HUES6 (cell line): ENCODE measurements at regions not wholly inside any gene's neighbourhood (a gene's known extent, or its start where the extent isn't known, plus 50 kb on each side); places are given as distances from the start of the nearest gene placed in this dataset.
"Not testable (repeated sequence)": the region's sequence is repeated elsewhere in the genome, so short reads cannot be mapped to it uniquely, and the experiment has no call there.

Experiments used
- H3K27ac ChIP-seq: 2 replicates; pipeline ENCODE4 v1.7.0; 2013; ENCODE audit warnings: low read depth, mild to moderate bottlenecking, low read length, inconsistent platforms
- H3K27me3 ChIP-seq: 2 replicates; pipeline ENCODE4 v1.6.1; 2013; ENCODE audit warnings: low read length; ENCODE audit not compliant: control insufficient read depth, insufficient read depth
- H3K36me3 ChIP-seq: 2 replicates; pipeline ENCODE4 v1.6.1; 2013; ENCODE audit warnings: low read length; ENCODE audit not compliant: control insufficient read depth, insufficient read depth
- H3K4me1 ChIP-seq: 2 replicates; pipeline ENCODE4 v1.6.1; 2013; ENCODE audit warnings: low read length; ENCODE audit not compliant: control insufficient read depth, insufficient read depth
- H3K4me3 ChIP-seq: 2 replicates; pipeline ENCODE4 v1.5.1; 2013; ENCODE audit warnings: low read depth, low read length
- H3K9ac ChIP-seq: one replicate; pipeline ENCODE4 v1.6.1; 2013; ENCODE audit warnings: mild to moderate bottlenecking, low read length
- H3K9me3 ChIP-seq: 2 replicates; pipeline ENCODE4 v1.6.1; 2013; ENCODE audit warnings: low read depth, low read length; ENCODE audit not compliant: control insufficient read depth, insufficient read depth

- Histone ChIP-seq H3K27ac (no peak overlapping the region), H3K4me1 (peaks cover 6% of the 10 kb centered on the region), H3K9ac (no peak overlapping the region)
Measured at GRCh38 chr2:176427549-176427948, 158.3 kb downstream of the MTX2 start.

DNA sequence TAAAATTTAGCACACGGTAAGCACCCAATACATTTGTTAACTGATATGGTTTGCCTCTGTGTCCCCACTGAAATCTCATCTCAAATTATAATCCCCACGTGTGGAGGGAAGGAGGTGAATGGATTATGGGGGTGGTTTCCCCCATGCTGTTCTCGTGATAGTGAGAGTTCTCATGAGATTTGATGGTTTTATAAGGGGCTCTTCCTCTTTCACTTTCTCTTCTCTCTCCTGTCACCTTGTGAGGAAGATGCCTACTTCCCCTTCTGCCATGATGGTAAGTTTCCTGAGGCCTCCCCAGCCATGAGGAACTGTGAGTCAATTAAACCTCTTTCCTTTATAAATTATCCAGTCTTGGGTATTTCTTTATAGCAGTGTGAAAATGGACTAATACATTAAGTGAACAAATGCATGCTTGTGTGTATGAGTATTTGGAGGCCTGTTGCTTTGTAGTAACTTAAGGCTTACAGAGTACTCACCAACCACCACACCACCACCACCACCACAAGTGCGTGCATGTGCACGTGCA is 159.8 kb downstream of the MTX2 start:
- H3K36me3 ChIP-seq, H3K9ac ChIP-seq, H3K27me3 ChIP-seq, H3K27ac ChIP-seq, H3K4me1 ChIP-seq, H3K4me3 ChIP-seq, H3K9me3 ChIP-seq: not testable (repeated sequence)

More at GRCh38 chr2:176427549-176427948, 158.3 kb downstream of the MTX2 start:
- H3K4me3 ChIP-seq, result no peak overlapping the region
- H3K36me3 ChIP-seq, result no peaks in the 10 kb centered on the region
- H3K27me3 ChIP-seq, result no peaks in the 10 kb centered on the region
- no peaks in the 10 kb centered on the region for H3K9me3 ChIP-seq

DNA sequence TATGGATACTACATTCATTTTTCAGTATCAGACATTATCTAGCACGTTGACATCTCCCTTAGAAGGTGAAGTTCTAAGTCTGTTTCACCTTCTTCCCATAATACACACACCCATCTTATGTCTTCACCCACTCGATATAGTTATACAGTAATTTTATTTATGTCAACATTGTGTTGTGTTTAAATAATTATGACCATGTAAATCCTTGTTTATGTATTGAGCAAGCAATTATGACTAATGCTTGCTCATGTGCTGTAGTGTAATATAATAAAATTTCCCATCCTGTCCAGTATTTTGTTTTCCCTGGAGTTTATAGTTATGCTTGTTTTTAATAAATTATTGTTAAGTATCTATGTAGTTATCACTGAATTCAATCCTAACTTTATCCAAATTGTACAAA is 163.2 kb downstream of the MTX2 start:
- no peak overlapping the region for H3K27ac ChIP-seq
- H3K4me1 ChIP-seq, result no peaks in the 10 kb centered on the region
- H3K9me3 ChIP-seq, result 0 out of 2 replicates have a peak, but pooled peaks cover 4% of the 10 kb centered on the region
- no peaks in the 10 kb centered on the region for H3K27me3 ChIP-seq
- no peak overlapping the region for H3K9ac ChIP-seq
- H3K36me3 ChIP-seq, result no peaks in the 10 kb centered on the region
- H3K4me3 ChIP-seq, result no peak overlapping the region

GRCh38 chr2:176435729-176436128 is 166.5 kb downstream of the MTX2 start:
- H3K36me3 ChIP-seq, result no peaks in the 10 kb centered on the region
- H3K9ac ChIP-seq, result no peak overlapping the region
- no peaks in the 10 kb centered on the region for H3K4me1 ChIP-seq
- H3K27me3 ChIP-seq, result no peaks in the 10 kb centered on the region
- H3K4me3 ChIP-seq, result no peak overlapping the region
- H3K27ac ChIP-seq, result no peak overlapping the region
- H3K9me3 ChIP-seq, result 0 out of 2 replicates have a peak, but pooled peaks cover 4% of the 10 kb centered on the region

- Histone ChIP-seq H3K27me3 (no peaks in the 10 kb centered on the region), H3K36me3 (no peaks in the 10 kb centered on the region), H3K9me3 (no peaks in the 10 kb centered on the region), H3K4me1 (no peaks in the 10 kb centered on the region; the same call in 1 of the 2 replicates), H3K9ac (no peak overlapping the region), H3K27ac (no peak overlapping the region), H3K4me3 (no peak overlapping the region)
Measured at GRCh38 chr2:176443946-176444345, 174.7 kb downstream of the MTX2 start.

GRCh38 chr2:176445956-176446355 is 176.7 kb downstream of the MTX2 start:
- H3K4me3 ChIP-seq, result no peak overlapping the region
- no peaks in the 10 kb centered on the region for H3K36me3 ChIP-seq
- H3K4me1 ChIP-seq, result peaks cover 18% of the 10 kb centered on the region
- H3K9me3 ChIP-seq, result no peaks in the 10 kb centered on the region
- no peak overlapping the region for H3K27ac ChIP-seq
- H3K27me3 ChIP-seq, result no peaks in the 10 kb centered on the region
- no peak overlapping the region for H3K9ac ChIP-seq

GRCh38 chr2:176446718-176447414 is 177.6 kb downstream of the MTX2 start:
- no peak overlapping the region for H3K9ac ChIP-seq
- H3K27me3 ChIP-seq, result no peaks in the 10 kb centered on the region
- no peaks in the 10 kb centered on the region for H3K36me3 ChIP-seq
- no peaks in the 10 kb centered on the region for H3K9me3 ChIP-seq
- no peak overlapping the region for H3K4me3 ChIP-seq
- peaks cover 18% of the 10 kb centered on the region for H3K4me1 ChIP-seq
- H3K27ac ChIP-seq, result no peak overlapping the region

- H3K9ac ChIP-seq, result no peak overlapping the region
- no peaks in the 10 kb centered on the region for H3K9me3 ChIP-seq
- no peak overlapping the region for H3K27ac ChIP-seq
- no peak overlapping the region for H3K4me3 ChIP-seq
- no peaks in the 10 kb centered on the region for H3K36me3 ChIP-seq
- peaks cover 18% of the 10 kb centered on the region for H3K4me1 ChIP-seq
- H3K27me3 ChIP-seq, result no peaks in the 10 kb centered on the region
Measured at GRCh38 chr2:176447616-176448015, 178.4 kb downstream of the MTX2 start.

DNA sequence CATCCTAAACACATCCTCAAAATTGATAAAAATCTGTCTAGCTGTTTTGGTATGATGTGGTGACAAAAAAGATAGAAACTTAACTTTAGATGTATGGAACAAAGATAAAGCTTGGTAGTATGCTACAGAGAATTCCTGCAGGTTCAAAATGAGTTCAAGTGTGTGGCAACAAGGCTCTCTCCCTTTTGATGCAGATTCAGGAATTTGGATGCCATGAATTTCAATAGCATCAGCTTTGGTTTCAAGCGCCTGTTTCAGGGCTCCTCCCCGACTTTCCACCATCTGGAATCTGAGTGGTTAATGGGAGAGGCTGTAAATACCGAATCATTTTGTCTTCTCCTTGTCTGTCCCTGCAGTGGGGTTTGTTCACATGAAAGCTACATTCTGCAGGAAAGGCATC is 180.6 kb downstream of the MTX2 start:
- Histone ChIP-seq H3K9ac (peak overlapping the region; percentile 49), H3K27me3 (no peaks in the 10 kb centered on the region), H3K36me3 (no peaks in the 10 kb centered on the region), H3K27ac (peak overlapping the region; percentile 72), H3K4me3 (peak overlapping the region; percentile 29), H3K4me1 (peaks cover 18% of the 10 kb centered on the region), H3K9me3 (no peaks in the 10 kb centered on the region)

DNA sequence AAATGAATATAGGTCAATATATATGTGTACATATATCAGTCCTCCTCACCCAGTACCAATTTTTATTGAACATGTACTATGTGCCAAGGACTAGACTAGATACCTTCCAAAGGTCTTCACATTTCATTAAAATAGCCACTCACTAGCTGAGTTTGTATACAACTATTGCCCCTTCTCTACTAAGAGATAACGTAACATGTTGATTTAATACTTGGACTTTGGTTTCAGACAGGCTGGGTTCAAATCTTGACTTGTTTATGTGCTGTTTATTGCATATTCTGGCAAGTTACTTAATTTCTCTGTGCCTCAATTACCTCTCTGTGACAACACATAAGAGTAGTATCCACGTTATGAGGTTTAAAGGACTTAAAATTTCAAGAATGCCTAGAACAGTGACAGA is 184.5 kb downstream of the MTX2 start:
- no peak overlapping the region for H3K9ac ChIP-seq
- H3K4me1 ChIP-seq, result peaks cover 29% of the 10 kb centered on the region
- H3K36me3 ChIP-seq, result no peaks in the 10 kb centered on the region
- no peak overlapping the region for H3K4me3 ChIP-seq
- no peak overlapping the region for H3K27ac ChIP-seq
- no peaks in the 10 kb centered on the region for H3K27me3 ChIP-seq
- no peaks in the 10 kb centered on the region for H3K9me3 ChIP-seq

- no peak overlapping the region for H3K4me3 ChIP-seq
- no peaks in the 10 kb centered on the region for H3K9me3 ChIP-seq
- H3K36me3 ChIP-seq, result no peaks in the 10 kb centered on the region
- no peak overlapping the region for H3K27ac ChIP-seq
- H3K27me3 ChIP-seq, result no peaks in the 10 kb centered on the region; the same call in 1 of the 2 replicates
- H3K9ac ChIP-seq, result no peak overlapping the region
- peaks cover 19% of the 10 kb centered on the region for H3K4me1 ChIP-seq
Measured at GRCh38 chr2:176454893-176455815, 185.9 kb downstream of the MTX2 start.
